22Rv1 (cell line): ENCODE measurements at regions not wholly inside any gene's neighbourhood (a gene's known extent, or its start where the extent isn't known, plus 50 kb on each side); places are given as distances from the start of the nearest gene placed in this dataset.

Experiments used
- H3K27ac ChIP-seq: fragments of 450-650 bp; 2 replicates; pipeline ENCODE4 v1.5.1; 2017
- ZFX ChIP-seq: fragments of 450-650 bp; IDR thresholded peaks from 2 replicates; pipeline ENCODE4 v1.6.1; 2017; ENCODE audit warnings: antibody characterized with exemption, borderline replicate concordance
- TF ChIP-seq, protein P1 (sequence below): fragments of 450-650 bp; IDR thresholded peaks from 2 replicates; pipeline ENCODE4 v1.5.1; 2017; ENCODE audit warnings: mild to moderate bottlenecking

DNA sequence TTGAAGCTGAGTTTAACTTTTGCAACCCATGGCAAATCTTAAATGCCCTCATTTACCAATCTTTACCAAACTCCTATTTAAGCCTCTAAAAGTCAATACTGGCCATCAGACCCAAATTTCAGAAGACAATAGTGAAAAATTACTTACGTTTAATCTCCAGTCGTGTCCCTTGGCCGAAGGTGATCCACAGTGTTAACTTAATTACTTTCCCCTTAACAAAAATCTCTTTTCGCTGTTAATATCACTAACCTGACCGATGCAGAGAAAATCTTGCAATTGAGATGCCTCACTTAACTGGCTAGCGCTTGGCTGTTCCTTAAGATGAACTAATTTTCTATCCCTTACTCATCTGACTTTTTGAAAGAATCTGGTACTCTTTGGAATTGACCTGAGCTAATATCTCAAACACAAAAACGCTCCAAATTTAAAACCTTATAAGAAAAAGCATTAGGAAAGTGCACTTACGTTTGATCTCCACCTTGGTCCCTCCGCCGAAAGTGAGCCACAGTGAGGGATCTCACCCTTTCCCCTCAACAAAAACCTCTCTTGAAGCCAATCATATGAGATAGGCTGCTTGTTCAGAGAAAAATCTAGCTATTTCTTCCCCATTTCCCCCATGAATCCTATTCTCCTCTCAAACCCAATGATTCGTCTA lies 169.1 kb downstream of the RPIA start:
- TF ChIP-seq ZFX: no peak
- TF ChIP-seq, protein P1, sequence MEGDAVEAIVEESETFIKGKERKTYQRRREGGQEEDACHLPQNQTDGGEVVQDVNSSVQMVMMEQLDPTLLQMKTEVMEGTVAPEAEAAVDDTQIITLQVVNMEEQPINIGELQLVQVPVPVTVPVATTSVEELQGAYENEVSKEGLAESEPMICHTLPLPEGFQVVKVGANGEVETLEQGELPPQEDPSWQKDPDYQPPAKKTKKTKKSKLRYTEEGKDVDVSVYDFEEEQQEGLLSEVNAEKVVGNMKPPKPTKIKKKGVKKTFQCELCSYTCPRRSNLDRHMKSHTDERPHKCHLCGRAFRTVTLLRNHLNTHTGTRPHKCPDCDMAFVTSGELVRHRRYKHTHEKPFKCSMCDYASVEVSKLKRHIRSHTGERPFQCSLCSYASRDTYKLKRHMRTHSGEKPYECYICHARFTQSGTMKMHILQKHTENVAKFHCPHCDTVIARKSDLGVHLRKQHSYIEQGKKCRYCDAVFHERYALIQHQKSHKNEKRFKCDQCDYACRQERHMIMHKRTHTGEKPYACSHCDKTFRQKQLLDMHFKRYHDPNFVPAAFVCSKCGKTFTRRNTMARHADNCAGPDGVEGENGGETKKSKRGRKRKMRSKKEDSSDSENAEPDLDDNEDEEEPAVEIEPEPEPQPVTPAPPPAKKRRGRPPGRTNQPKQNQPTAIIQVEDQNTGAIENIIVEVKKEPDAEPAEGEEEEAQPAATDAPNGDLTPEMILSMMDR: no peak
- no peak overlapping the region for H3K27ac ChIP-seq

DNA sequence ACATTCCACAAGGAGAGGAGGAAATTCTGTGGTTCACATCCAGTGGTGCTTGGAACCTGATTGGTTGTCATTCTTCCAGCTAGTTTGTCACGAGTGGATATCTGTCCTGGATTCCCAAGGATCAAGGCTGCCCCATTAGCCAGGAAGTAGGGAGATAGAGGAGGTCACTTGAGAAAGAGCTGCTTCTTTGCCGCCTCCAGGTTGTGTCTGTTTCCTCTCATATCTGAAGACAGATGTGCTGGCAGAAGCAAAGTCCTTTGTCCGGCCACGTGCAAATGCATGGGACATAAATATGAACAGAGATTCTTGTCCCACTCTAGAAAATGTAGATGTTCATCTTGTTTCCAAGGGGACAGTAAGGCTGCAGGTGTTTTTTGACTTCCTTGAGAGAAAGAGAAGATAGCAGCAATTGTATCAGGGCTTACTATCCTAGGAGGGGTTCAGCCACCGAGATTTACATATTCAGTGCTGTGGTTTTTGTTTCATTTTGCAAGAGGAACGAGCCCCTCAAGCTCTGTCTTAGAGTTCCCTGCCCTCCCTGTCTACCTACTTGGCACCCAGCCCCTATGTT lies 174.4 kb downstream of the RPIA start:
- no peak overlapping the region for H3K27ac ChIP-seq

DNA sequence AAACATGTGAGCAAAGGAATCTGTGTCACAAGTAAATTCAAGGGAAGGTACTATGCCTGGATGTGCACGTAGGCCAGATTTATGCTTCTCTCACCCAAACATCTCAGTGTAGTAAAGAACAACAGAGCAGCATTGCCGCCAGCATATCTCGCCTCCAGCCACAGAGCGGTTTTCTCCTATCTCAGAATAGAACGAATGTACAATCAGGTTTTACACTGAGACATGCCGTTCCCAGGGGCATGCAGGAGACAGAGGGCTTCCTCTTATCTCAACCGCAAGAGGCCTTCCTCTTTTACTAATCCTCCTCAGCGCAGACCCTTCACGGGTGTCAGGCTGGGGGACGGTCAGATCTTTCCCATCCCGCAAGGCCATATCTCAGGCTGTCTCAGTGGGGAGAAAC lies 175.3 kb downstream of the RPIA start:
- TF ChIP-seq, protein P1: no peak
- TF ChIP-seq ZFX: no peak
- no peak overlapping the region for H3K27ac ChIP-seq

More for the DNA sequence above, 174.4 kb downstream of the RPIA start:
- TF ChIP-seq ZFX: no peak
- TF ChIP-seq, protein P1: no peak

DNA sequence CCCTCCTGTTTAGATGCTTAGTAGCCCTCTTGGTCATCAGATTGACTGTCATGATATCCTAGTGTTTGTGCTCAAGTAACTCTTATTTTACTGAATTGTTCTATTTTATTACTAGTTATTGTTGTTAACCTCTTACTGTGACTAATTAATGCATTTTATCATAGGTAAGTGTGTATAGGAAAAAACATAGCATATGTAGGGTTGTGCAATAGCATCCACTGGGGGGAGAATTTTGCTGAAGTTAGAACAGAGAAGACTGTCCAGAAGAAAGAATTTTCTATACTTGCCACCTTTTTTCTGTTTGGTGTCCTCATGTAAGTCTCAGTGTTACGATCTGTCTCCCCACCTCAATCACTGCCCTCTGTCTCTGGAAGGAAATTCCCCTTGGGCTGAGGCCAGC lies 177.4 kb downstream of the RPIA start:
- TF ChIP-seq, protein P1: no peak
- TF ChIP-seq ZFX: no peak
- no peak overlapping the region for H3K27ac ChIP-seq

DNA sequence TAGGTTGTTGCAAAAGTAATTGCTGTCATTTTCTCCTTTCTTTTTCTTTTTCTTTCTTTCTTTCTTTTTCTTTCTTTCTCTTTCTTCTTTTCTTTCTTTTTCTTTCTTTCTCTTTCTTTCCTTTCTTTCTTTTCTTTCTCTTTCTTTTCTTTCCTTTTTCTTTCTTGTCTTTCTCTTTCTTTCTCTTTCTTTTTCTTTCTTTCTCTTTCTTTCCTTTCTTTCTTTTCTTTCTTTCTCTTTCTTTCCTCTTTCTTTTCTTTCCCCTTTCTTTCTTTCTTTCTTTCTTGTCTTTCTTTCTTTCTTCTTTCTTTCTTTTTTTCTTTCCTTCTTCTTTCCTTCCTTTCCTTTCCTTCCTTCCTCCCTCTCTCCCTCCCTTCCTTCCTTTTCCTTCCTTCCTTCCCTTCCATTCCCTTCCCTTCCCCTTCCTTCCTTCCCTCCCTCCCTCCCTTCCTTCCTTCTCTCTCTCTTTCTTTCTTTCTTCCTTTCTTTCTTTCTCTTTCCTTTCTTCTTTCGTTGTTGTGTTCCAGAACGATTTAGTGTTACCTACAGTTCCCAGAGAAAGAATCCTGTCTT lies 178.9 kb downstream of the RPIA start:
- no peak for TF ChIP-seq ZFX
- TF ChIP-seq, protein P1: no peak
- no peak overlapping the region for H3K27ac ChIP-seq

DNA sequence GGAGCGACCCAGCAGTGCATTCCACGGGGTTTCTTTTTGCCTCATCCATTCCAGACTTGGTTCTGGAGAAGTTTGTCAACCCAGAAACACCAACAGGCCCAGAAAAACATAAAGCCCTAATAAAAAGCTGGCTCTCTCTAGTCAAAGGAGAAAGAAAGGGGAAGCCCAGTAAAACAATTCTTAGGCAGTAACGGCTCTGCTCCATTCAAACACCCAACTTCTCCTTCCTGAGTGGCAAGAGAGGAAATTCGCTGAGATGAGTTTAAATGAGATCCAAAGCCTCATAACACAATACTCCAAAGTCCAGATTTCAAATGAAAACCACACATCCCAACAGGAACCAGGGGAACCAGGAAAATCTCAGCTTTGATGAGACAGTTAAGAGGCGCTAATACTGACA lies 179.9 kb downstream of the RPIA start:
- H3K27ac ChIP-seq: no peak overlapping the region
- no peak for TF ChIP-seq ZFX
- TF ChIP-seq, protein P1: no peak

DNA sequence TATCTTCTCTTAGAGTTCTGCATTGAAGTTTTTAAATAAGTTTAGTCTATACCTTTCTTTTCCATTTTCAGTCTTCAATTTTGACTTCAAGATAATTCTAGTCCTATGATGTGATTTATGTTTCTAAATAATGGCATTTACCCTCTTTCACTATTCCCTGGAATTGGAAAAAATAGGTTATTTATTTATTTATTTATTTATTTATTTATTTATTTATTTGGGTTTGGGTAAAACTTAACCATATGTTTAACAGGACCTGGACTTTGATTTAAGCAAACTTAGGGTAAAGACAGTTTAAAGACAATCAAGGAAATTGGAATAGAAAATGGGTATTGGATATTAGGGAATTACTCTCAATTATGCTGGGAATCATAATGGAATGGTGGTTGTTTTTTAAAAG lies 182.1 kb downstream of the RPIA start:
- no peak for TF ChIP-seq ZFX
- TF ChIP-seq, protein P1: no peak
- H3K27ac ChIP-seq: no peak overlapping the region
